Stomach (tissue), 8 donors: ENCODE measurements at regions not wholly inside any gene's neighbourhood (a gene's known extent, or its start where the extent isn't known, plus 50 kb on each side); places are given as distances from the start of the nearest gene placed in this dataset.

Source experiments
- DNase-seq, 2 donors: peaks; one replicate each; pipeline versions ENCODE4 v3.0.0 to v3.0.0-alpha.2; 2013 to 2019
- H3K27ac ChIP-seq, 5 donors: fragments of 200-600 bp in 4 of 5; sonication (generic) in 4 of 5; one replicate each; pipeline ENCODE4 v1.5.1; 2013 to 2019; ENCODE audit warnings: mild to moderate bottlenecking in 1 of 5, moderate library complexity in 1 of 5
- H3K27me3 ChIP-seq, 3 donors: fragments of 200-600 bp; sonication (generic); one replicate each; pipeline ENCODE4 v1.5.1; 2017 to 2019; ENCODE audit warnings: mixed run types in 1 of 3
- H3K36me3 ChIP-seq, 4 donors: fragments of 200-600 bp; sonication (generic); 1 replicate in 3 of 4; 2 replicates in 1 of 4; pipeline ENCODE4 v1.5.1; 2016 to 2019
- H3K4me1 ChIP-seq, 4 donors: fragments of 200-600 bp; sonication (generic); one replicate each; pipeline ENCODE4 v1.5.1; 2016 to 2019
- H3K4me3 ChIP-seq, 4 donors: fragments of 200-600 bp; sonication (generic) in 3 of 4; one replicate each; pipeline ENCODE4 v1.5.1; 2016 to 2019; ENCODE audit warnings: mild to moderate bottlenecking in 1 of 4
- H3K9me3 ChIP-seq, 4 donors: fragments of 200-600 bp; sonication (generic); one replicate each; pipeline ENCODE4 v1.5.1; 2016 to 2019
- CTCF ChIP-seq, 7 experiments: fragments of 450-650 bp in 4 of 7; fragments of 200-600 bp in 3 of 7; sonication (generic) in 3 of 7; IDR thresholded peaks; one replicate each; pipeline ENCODE4 v1.5.1; 2016 to 2019; ENCODE audit warnings: antibody characterized with exemption in 7 of 7, control low read depth in 2 of 7, mild to moderate bottlenecking in 1 of 7
- EP300 ChIP-seq: sonication (generic); formaldehyde crosslinking; IDR thresholded peaks from one replicate; pipeline ENCODE4 v1.6.1; 2017; ENCODE audit warnings: antibody characterized with exemption
- POLR2A ChIP-seq, 4 donors: fragments of 450-650 bp; IDR thresholded peaks; one replicate each; pipeline ENCODE4 v1.6.1; 2016; ENCODE audit warnings: antibody characterized with exemption in 4 of 4, control low read depth in 2 of 4, mild to moderate bottlenecking in 1 of 4, moderate library complexity in 1 of 4
- POLR2AphosphoS5 ChIP-seq, 3 donors: sonication (generic); formaldehyde crosslinking; IDR thresholded peaks; one replicate each; pipeline ENCODE4 v1.6.1; 2016; ENCODE audit warnings: antibody characterized with exemption in 3 of 3
- WGBS, 5 donors: extraction: QIAGEN DNeasy Blood & Tissue Kit in 3 of 5; methylation state at CpG; one replicate each; pipeline versions ENCODE4 v1.1.5 to v1.1.7; 2013 to 2018; 5-methylcytosine and 5-hydroxymethylcytosine counted together
- intact Hi-C: fragments of 100-400 bp; cut with DNase I; formaldehyde crosslinking; loops from one replicate; pipeline ENCODE4 v1.15.1; 2023; ENCODE audit warnings: low total_unique reads
- donor health status: healthy with polysubstance abuse.
- donor health status: Bipolar disorder and iron deficiency.
- donor health status: healthy.

- Histone ChIP-seq H3K4me3 (no peak overlapping the region), H3K27ac (no peak overlapping the region), H3K9me3 (peaks cover 0 to 14% (median 5%) of the 10 kb centered on the region in 4 donors), H3K4me1 (no peaks in the 10 kb centered on the region), H3K36me3 (no peaks in the 10 kb centered on the region), H3K27me3 (no peaks in the 10 kb centered on the region)
- intact Hi-C loops: no loop called here
- 68 to 82% (median 79%) methylated on average over 4 of the region's 4 CpGs for WGBS, 5 donors
- no peak for DNase-seq
- TF ChIP-seq EP300 (no peak), POLR2A (IDR thresholded peaks at IDR 0.05) (no peak), POLR2AphosphoS5 (IDR thresholded peaks at IDR 0.05) (no peak)
Observed at GRCh38 chr5:35356725-35357124, 126.4 kb upstream of the PRLR start.

- intact Hi-C loops: no loop called here
Observed at GRCh38 chr5:35354751-35355150, 124.5 kb upstream of the PRLR start.

GRCh38 chr5:35345222-35345621 is 114.9 kb upstream of the PRLR start:
- no peaks in the 10 kb centered on the region for H3K4me1 ChIP-seq
- intact Hi-C loops: no loop called here
- 63 to 88% (median 75%) methylated on average over 1 of the region's 1 CpG for WGBS, 5 donors
- no peak for TF ChIP-seq POLR2AphosphoS5 (IDR thresholded peaks at IDR 0.05)
- no peak for TF ChIP-seq POLR2A (IDR thresholded peaks at IDR 0.05)
- TF ChIP-seq EP300: no peak
- TF ChIP-seq CTCF (IDR thresholded peaks at IDR 0.05): no peak
- DNase-seq: no peak
- H3K36me3 ChIP-seq: no peaks in the 10 kb centered on the region
- no peaks in the 10 kb centered on the region for H3K27me3 ChIP-seq
- no peak overlapping the region for H3K27ac ChIP-seq
- peaks cover 0 to 13% (median 4%) of the 10 kb centered on the region in 4 donors for H3K9me3 ChIP-seq
- H3K4me3 ChIP-seq: no peak overlapping the region

More at GRCh38 chr5:35354751-35355150, 124.5 kb upstream of the PRLR start:
- Histone ChIP-seq H3K27me3 (no peaks in the 10 kb centered on the region), H3K4me3 (no peak overlapping the region), H3K9me3 (peaks cover 0 to 20% (median 11%) of the 10 kb centered on the region in 4 donors), H3K27ac (no peak overlapping the region), H3K36me3 (no peaks in the 10 kb centered on the region), H3K4me1 (no peaks in the 10 kb centered on the region)
- no peak for DNase-seq
- 40 to 58% (median 48%) methylated on average over 3 of the region's 3 CpGs for WGBS, 5 donors
- TF ChIP-seq POLR2A (IDR thresholded peaks at IDR 0.05) (no peak), EP300 (no peak), CTCF (IDR thresholded peaks at IDR 0.05) (no peak), POLR2AphosphoS5 (IDR thresholded peaks at IDR 0.05) (no peak)

- H3K9me3 ChIP-seq: peaks cover 0 to 7% (median 2%) of the 10 kb centered on the region in 4 donors
- no peaks in the 10 kb centered on the region for H3K27me3 ChIP-seq
- no peak overlapping the region for H3K27ac ChIP-seq
- H3K4me3 ChIP-seq: no peak overlapping the region
- no peak for TF ChIP-seq EP300
- no peak for TF ChIP-seq POLR2A (IDR thresholded peaks at IDR 0.05)
- no peak for TF ChIP-seq POLR2AphosphoS5 (IDR thresholded peaks at IDR 0.05)
- no peak for TF ChIP-seq CTCF (IDR thresholded peaks at IDR 0.05)
- no peaks in the 10 kb centered on the region for H3K36me3 ChIP-seq
- no peaks in the 10 kb centered on the region for H3K4me1 ChIP-seq
- no peak for DNase-seq
- intact Hi-C loops: no loop called here
Observed at GRCh38 chr5:35342664-35343063, 112.4 kb upstream of the PRLR start.

GRCh38 chr5:35341189-35341588 is 110.9 kb upstream of the PRLR start:
- Histone ChIP-seq H3K27me3 (no peaks in the 10 kb centered on the region), H3K9me3 (peaks cover 0 to 7% (median 2%) of the 10 kb centered on the region in 4 donors), H3K4me1 (no peaks in the 10 kb centered on the region), H3K27ac (no peak overlapping the region), H3K36me3 (no peaks in the 10 kb centered on the region), H3K4me3 (no peak overlapping the region)
- DNase-seq: no peak
- WGBS, 5 donors: 76 to 94% (median 88%) methylated on average over 1 of the region's 1 CpG
- intact Hi-C loops: no loop called here
- TF ChIP-seq EP300 (no peak), CTCF (IDR thresholded peaks at IDR 0.05) (no peak), POLR2AphosphoS5 (IDR thresholded peaks at IDR 0.05) (no peak), POLR2A (IDR thresholded peaks at IDR 0.05) (no peak)
